ENCODE measurements at regions not wholly inside any gene's neighbourhood (a gene's known extent, or its start where the extent isn't known, plus 50 kb on each side); places are given as distances from the start of the nearest gene placed in this dataset.

- Histone ChIP-seq H4K20me1 (ENCODE audit: control insufficient read depth, extremely low read depth, insufficient read depth, low read length) (no peaks in the 10 kb centered on the region), H3K27ac (ENCODE audit: control insufficient read depth, insufficient read depth, low read length) (no peak overlapping the region), H3K4me3 (ENCODE audit: control insufficient read depth in 2 of 3, extremely low read depth in 1 of 3, insufficient read depth in 2 of 3, low read depth in 1 of 3, low read length in 3 of 3) (no peak overlapping the region), H3K79me2 (ENCODE audit: control insufficient read depth, insufficient read depth, low read length) (no peaks in the 10 kb centered on the region), H3K4me2 (ENCODE audit: control insufficient read depth, extremely low read depth, insufficient read depth, low read depth, low read length) (no peak overlapping the region), H3K9me1 (ENCODE audit: control insufficient read depth, extremely low read depth, insufficient read depth, low read length) (no peaks in the 10 kb centered on the region), H3K36me3 (ENCODE audit: control insufficient read depth in 2 of 2, extremely low read depth in 1 of 2, insufficient read depth in 2 of 2, low read length in 2 of 2) (no peaks in the 10 kb centered on the region), H3K9ac (ENCODE audit: control insufficient read depth, extremely low read depth, insufficient read depth, low read length) (no peak overlapping the region), H3K9me3 (ENCODE audit: control insufficient read depth, low read depth, low read length) (no peaks in the 10 kb centered on the region), H2AFZ (ENCODE audit: control insufficient read depth, low read length) (no peak overlapping the region), H3K27me3 (ENCODE audit: control insufficient read depth, extremely low read depth, insufficient read depth, low read length) (no peaks in the 10 kb centered on the region), H3K4me1 (ENCODE audit: control insufficient read depth, extremely low read depth, insufficient read depth, low read length) (peaks cover 7% of the 10 kb centered on the region)
- dilution Hi-C loops (cut with MboI; ENCODE audit: extremely low pct_ligation_motif_present, low sequenced_read_pairs), result no loop called here
- TF ChIP-seq CTCF (optimal IDR thresholded peaks at IDR 0.05 in 1 of 3, IDR thresholded peaks at IDR 0.05 in 1 of 3, conservative IDR thresholded peaks at IDR 0.05 in 1 of 3; ENCODE audit: extremely low read depth in 1 of 3, insufficient read depth in 2 of 3, low read length in 3 of 3), result no peak
- no peak for TF ChIP-seq EZH2 (IDR thresholded peaks at IDR 0.05; ENCODE audit: low read length)
- DNase-seq (ENCODE audit: low read depth, low spot score) (no peak), FAIRE-seq (no peak)
These were observed 49.9 kb upstream of the SLC6A11 start for GRCh38 chr3:10766049-10766705.

Measured in keratinocyte (primary cell).